Endodermal cell (in vitro differentiated cells): ENCODE measurements at regions not wholly inside any gene's neighbourhood (a gene's known extent, or its start where the extent isn't known, plus 50 kb on each side); places are given as distances from the start of the nearest gene placed in this dataset.

Experiments used
- DNase-seq: peaks from one replicate; pipeline ENCODE4 v3.0.0-alpha.2; 2017
- H3K27ac ChIP-seq: 2 replicates; pipeline ENCODE4 v1.5.1; 2013; ENCODE audit warnings: mild to moderate bottlenecking, low read depth, low read length, moderate library complexity
- H3K27me3 ChIP-seq: 2 replicates; pipeline ENCODE4 v1.6.1; 2013; ENCODE audit warnings: mild to moderate bottlenecking, low read length, moderate library complexity; ENCODE audit not compliant: insufficient read depth, control insufficient read depth, poor library complexity, severe bottlenecking
- H3K36me3 ChIP-seq: 2 replicates; pipeline ENCODE4 v1.7.0; 2013; ENCODE audit warnings: mild to moderate bottlenecking, low read length, moderate library complexity; ENCODE audit not compliant: control insufficient read depth, insufficient read depth
- H3K4me1 ChIP-seq: one replicate; pipeline ENCODE4 v1.7.0; 2013; ENCODE audit warnings: low read length; ENCODE audit not compliant: control insufficient read depth, insufficient read depth
- H3K4me3 ChIP-seq: 2 replicates; pipeline ENCODE4 v1.5.1; 2013; ENCODE audit warnings: mild to moderate bottlenecking, low read length, moderate library complexity
- H3K9ac ChIP-seq: 2 replicates; pipeline ENCODE4 v1.6.1; 2013; ENCODE audit warnings: mild to moderate bottlenecking, low read length, moderate library complexity; ENCODE audit not compliant: poor library complexity, severe bottlenecking; ENCODE audit errors: extremely low read depth
- H3K9me3 ChIP-seq: 2 replicates; pipeline ENCODE4 v1.6.1; 2013; ENCODE audit warnings: mild to moderate bottlenecking, low read length, moderate library complexity; ENCODE audit not compliant: control insufficient read depth
- H3K27ac Mint-ChIP-seq: 2 replicates; pipeline ENCODE4 v1.8.0; 2020; ENCODE audit warnings: mixed read lengths
- H3K27me3 Mint-ChIP-seq: 2 replicates; pipeline ENCODE4 v1.8.0; 2021; ENCODE audit warnings: mild to moderate bottlenecking, mixed read lengths; ENCODE audit not compliant: insufficient read depth
- H3K36me3 Mint-ChIP-seq: 2 replicates; pipeline ENCODE4 v1.8.0; 2020; ENCODE audit warnings: low read depth, mixed read lengths
- H3K4me1 Mint-ChIP-seq: 2 replicates; pipeline ENCODE4 v1.8.0; 2020; ENCODE audit warnings: mixed read lengths
- H3K4me3 Mint-ChIP-seq: 2 replicates; pipeline ENCODE4 v1.8.0; 2020; ENCODE audit warnings: mild to moderate bottlenecking, moderate library complexity, mixed read lengths
- H3K9me3 Mint-ChIP-seq: 2 replicates; pipeline ENCODE4 v1.8.0; 2020; ENCODE audit warnings: mild to moderate bottlenecking, mixed read lengths
- CTCF ChIP-seq: fragments of 200-600 bp; sonication (generic); conservative IDR thresholded peaks from 2 replicates; pipeline ENCODE4 v1.5.0; 2021; ENCODE audit warnings: antibody characterized with exemption, mild to moderate bottlenecking
- WGBS, 2 experiments: methylation state at CpG; one replicate each; pipeline versions ENCODE4 v1.1.5 to v1.1.7; 2013; ENCODE audit warnings: missing lambda C conversion rate in 2 of 2, mixed read lengths in 1 of 2; ENCODE audit not compliant: insufficient coverage in 1 of 2, insufficient read length in 1 of 2; 5-methylcytosine and 5-hydroxymethylcytosine counted together

- H3K27me3 Mint-ChIP-seq, result peaks cover 2% of the 10 kb centered on the region
- WGBS, 2 experiments, result 90 to 97% methylated on average over 2 to 24 of the region's 24 CpGs
- no peak overlapping the region for H3K4me3 Mint-ChIP-seq
- Histone ChIP-seq H3K9ac (no peak overlapping the region), H3K27ac (no peak overlapping the region), H3K27me3 (no peaks in the 10 kb centered on the region), H3K4me1 (no peaks in the 10 kb centered on the region), H3K4me3 (no peak overlapping the region), H3K9me3 (no peaks in the 10 kb centered on the region), H3K36me3 (no peaks in the 10 kb centered on the region)
- no peak for DNase-seq
- peaks cover 66% of the 10 kb centered on the region for H3K9me3 Mint-ChIP-seq
- no peaks in the 10 kb centered on the region for H3K4me1 Mint-ChIP-seq
- H3K27ac Mint-ChIP-seq, result no peak overlapping the region
- no peaks in the 10 kb centered on the region for H3K36me3 Mint-ChIP-seq
- no peak for TF ChIP-seq CTCF
Observed at GRCh38 chrX:118878977-118879376, 55.4 kb downstream of the ZCCHC12 start.

- H3K4me3 ChIP-seq, result no peak overlapping the region
- Mint-ChIP-seq H3K36me3 (no peaks in the 10 kb centered on the region), H3K4me3 (no peak overlapping the region), H3K27ac (no peak overlapping the region), H3K4me1 (no peaks in the 10 kb centered on the region), H3K27me3 (peaks cover 2% of the 10 kb centered on the region), H3K9me3 (peaks cover 68% of the 10 kb centered on the region)
- no peak overlapping the region for H3K27ac ChIP-seq
- no peaks in the 10 kb centered on the region for H3K9me3 ChIP-seq
- H3K36me3 ChIP-seq, result no peaks in the 10 kb centered on the region
- no peak for TF ChIP-seq CTCF
- no peak for DNase-seq
- no peaks in the 10 kb centered on the region for H3K4me1 ChIP-seq
- H3K9ac ChIP-seq, result no peak overlapping the region
- H3K27me3 ChIP-seq, result no peaks in the 10 kb centered on the region
Observed at GRCh38 chrX:118879586-118879985, 56.0 kb downstream of the ZCCHC12 start.

GRCh38 chrX:118883994-118884393 is 60.4 kb downstream of the ZCCHC12 start:
- Mint-ChIP-seq H3K27ac (no peak overlapping the region), H3K9me3 (peaks cover 74% of the 10 kb centered on the region), H3K36me3 (no peaks in the 10 kb centered on the region), H3K27me3 (peaks cover 2% of the 10 kb centered on the region), H3K4me1 (no peaks in the 10 kb centered on the region), H3K4me3 (no peak overlapping the region)
- H3K4me1 ChIP-seq, result no peaks in the 10 kb centered on the region
- H3K27ac ChIP-seq, result no peak overlapping the region
- no peak overlapping the region for H3K9ac ChIP-seq
- H3K9me3 ChIP-seq, result no peaks in the 10 kb centered on the region
- no peak for DNase-seq
- WGBS, 2 experiments, result 90 to 96% methylated on average over 4 to 7 of the region's 7 CpGs
- H3K36me3 ChIP-seq, result no peaks in the 10 kb centered on the region
- H3K27me3 ChIP-seq, result no peaks in the 10 kb centered on the region
- no peak overlapping the region for H3K4me3 ChIP-seq
- no peak for TF ChIP-seq CTCF
